GM12878 (cell line): ENCODE measurements at regions not wholly inside any gene's neighbourhood (a gene's known extent, or its start where the extent isn't known, plus 50 kb on each side); places are given as distances from the start of the nearest gene placed in this dataset.

Experiments used
- ATAC-seq: fragments of 200-7000 bp; cut with Tn5 transposase; 3 replicates; pipeline ENCODE4 v1.9.1; 2020; ENCODE audit warnings: mild to moderate bottlenecking, moderate library complexity
- BruUV-seq: library from RNA; stranded (reverse); fragments of 400-500 nt; replicated peaks from 2 replicates; lab custom pipeline; 2021; lab: Mats Ljungman, UMichigan
- CTCF ChIA-PET: fragments of 300-600 bp; sonication (Branson Sonifier 250); formaldehyde crosslinking; extraction: SDS; loops from one replicate; lab custom pipeline; 2021; ENCODE audit warnings: inconsistent platforms; lab: Yijun Ruan, JAX
- POLR2A ChIA-PET: fragments of 350-600 bp; formaldehyde crosslinking; extraction: SDS; loops from one replicate; lab custom pipeline; 2021; ENCODE audit warnings: inconsistent platforms; lab: Charles Lee
- RAD21 ChIA-PET: fragments of 300-600 bp; sonication (Branson Sonifier 250); formaldehyde crosslinking; loops from one replicate; lab custom pipeline; 2023; ENCODE audit warnings: antibody characterized with exemption; ENCODE audit not compliant: unreplicated experiment; lab: Charles Lee
- SMC1A ChIA-PET: fragments of 300-600 bp; sonication (Branson Sonifier 250); formaldehyde crosslinking; loops from one replicate; lab custom pipeline; 2023; ENCODE audit not compliant: unreplicated experiment, uncharacterized antibody; lab: Charles Lee
- DNase-seq: peaks from one replicate; pipeline ENCODE4 v3.0.0-alpha.2; 2011; ENCODE audit warnings: low read depth, low spot score
- FAIRE-seq: peaks from 3 replicates; lab custom pipeline; 2011; peaks lifted over from hg19 to GRCh38; lab: Jason Lieb, UNC
- H2AFZ ChIP-seq: 2 replicates; pipeline ENCODE4 v1.6.0; 2011; ENCODE audit warnings: low read depth, low read length, control low read depth; ENCODE audit not compliant: control insufficient read depth
- H3K27ac ChIP-seq: 2 replicates; pipeline ENCODE4 v1.5.1; 2011; ENCODE audit warnings: control low read depth; ENCODE audit not compliant: control insufficient read depth, insufficient read depth
- H3K27me3 ChIP-seq, 2 experiments: replicated peaks in 1 of 2; 2 replicates each; pipeline versions ENCODE4 v1.6.0 to v1.6.1; 2011; ENCODE audit warnings: low read length in 1 of 2; ENCODE audit not compliant: control insufficient read depth in 2 of 2, insufficient read depth in 2 of 2
- H3K36me3 ChIP-seq, 2 experiments: 2 replicates each; pipeline ENCODE4 v1.5.1; 2011; ENCODE audit warnings: low read length in 1 of 2; ENCODE audit not compliant: control insufficient read depth in 2 of 2, insufficient read depth in 2 of 2
- H3K4me1 ChIP-seq: 2 replicates; pipeline ENCODE4 v1.6.1; 2011; ENCODE audit warnings: mild to moderate bottlenecking, low read length, moderate library complexity, mixed read lengths; ENCODE audit not compliant: control insufficient read depth, insufficient read depth
- H3K4me2 ChIP-seq: 2 replicates; pipeline ENCODE4 v1.6.0; 2011; ENCODE audit warnings: control low read depth; ENCODE audit not compliant: control insufficient read depth, insufficient read depth
- H3K4me3 ChIP-seq: fragments of 200-600 bp; sonication (generic); 2 replicates; pipeline ENCODE4 v1.5.1; 2016
- H3K79me2 ChIP-seq: 2 replicates; pipeline ENCODE4 v1.6.0; 2011; ENCODE audit warnings: low read length; ENCODE audit not compliant: control insufficient read depth, insufficient read depth
- H3K9ac ChIP-seq: 2 replicates; pipeline ENCODE4 v1.8.0; 2011; ENCODE audit warnings: low read length, control low read depth, mixed read lengths; ENCODE audit not compliant: control insufficient read depth, insufficient read depth
- H3K9me3 ChIP-seq: replicated peaks from 3 replicates; pipeline ENCODE4 v1.5.1; 2011; ENCODE audit warnings: mild to moderate bottlenecking, low read length; ENCODE audit not compliant: control insufficient read depth, insufficient read depth
- H4K20me1 ChIP-seq: 2 replicates; pipeline ENCODE4 v1.6.0; 2011; ENCODE audit not compliant: control insufficient read depth, insufficient read depth
- BHLHE40 ChIP-seq, 2 experiments: fragments of 450-650 bp in 1 of 2; IDR thresholded peaks; 2 replicates each; pipeline ENCODE4 v1.6.1; 2011 to 2017; ENCODE audit warnings: low read depth in 2 of 2, borderline replicate concordance in 1 of 2, improper control_type of control experiment in 1 of 2, low read length in 1 of 2, mild to moderate bottlenecking in 1 of 2
- CBX3 ChIP-seq: fragments of 200-600 bp; sonication (generic); IDR thresholded peaks from 2 replicates; pipeline ENCODE4 v1.6.1; 2016; ENCODE audit warnings: low read depth, borderline replicate concordance
- CEBPB ChIP-seq, 2 experiments: fragments of 150-350 bp in 1 of 2; IDR thresholded peaks; 2 replicates each; pipeline ENCODE4 v1.6.1; 2012 to 2014; ENCODE audit warnings: low read depth in 2 of 2, low read length in 2 of 2, borderline replicate concordance in 1 of 2, inconsistent platforms in 1 of 2
- FOXM1 ChIP-seq: IDR thresholded peaks from 2 replicates; pipeline ENCODE4 v1.6.1; 2012; ENCODE audit warnings: low read depth, mild to moderate bottlenecking, inconsistent platforms, low read length, moderate library complexity
- HDAC6 ChIP-seq: fragments of 200-600 bp; sonication (generic); IDR thresholded peaks from one replicate; pipeline ENCODE4 v1.8.0; 2017; ENCODE audit warnings: antibody characterized with exemption; ENCODE audit not compliant: unreplicated experiment
- IKZF1 ChIP-seq: fragments of 450-650 bp; conservative IDR thresholded peaks from 2 replicates; pipeline ENCODE4 v1.6.1; 2017; ENCODE audit warnings: antibody characterized with exemption, mild to moderate bottlenecking
- PAX5 ChIP-seq: IDR thresholded peaks from 2 replicates; pipeline ENCODE4 v1.6.1; 2011; ENCODE audit warnings: low read depth, low read length, borderline replicate concordance
- PAX8 ChIP-seq: fragments of 450-650 bp; IDR thresholded peaks from 2 replicates; pipeline ENCODE4 v1.6.1; 2017; ENCODE audit warnings: mild to moderate bottlenecking, moderate library complexity
- POLR2AphosphoS5 ChIP-seq: IDR thresholded peaks from 2 replicates; pipeline ENCODE4 v1.6.1; 2011; ENCODE audit warnings: mild to moderate bottlenecking, low read length, inconsistent platforms
- RAD21 ChIP-seq: IDR thresholded peaks from 2 replicates; pipeline ENCODE4 v1.6.1; 2011; ENCODE audit warnings: mild to moderate bottlenecking, low read depth, low read length, moderate library complexity; ENCODE audit not compliant: insufficient read depth
- RBBP5 ChIP-seq: fragments of 200-600 bp; sonication (generic); conservative IDR thresholded peaks from 2 replicates; pipeline ENCODE4 v1.6.1; 2016
- TBL1XR1 ChIP-seq: IDR thresholded peaks from 2 replicates; pipeline ENCODE4 v1.6.1; 2012; ENCODE audit warnings: low read depth, low read length, improper control_type of control experiment
- ZNF207 ChIP-seq: fragments of 450-650 bp; IDR thresholded peaks from 2 replicates; pipeline ENCODE4 v1.6.1; 2014; ENCODE audit warnings: antibody characterized with exemption, mild to moderate bottlenecking, borderline replicate concordance
- ZNF24 ChIP-seq: fragments of 450-650 bp; IDR thresholded peaks from 2 replicates; pipeline ENCODE4 v1.6.1; 2017; ENCODE audit warnings: antibody characterized with exemption, mild to moderate bottlenecking
- ZZZ3 ChIP-seq: IDR thresholded peaks from 2 replicates; pipeline ENCODE4 v1.6.1; 2011; ENCODE audit warnings: low read depth; ENCODE audit not compliant: control insufficient read depth, insufficient read length
- WGBS: methylation state at CpG from one replicate; pipeline ENCODE4 v1.1.6; 2016; ENCODE audit warnings: low lambda C conversion rate; ENCODE audit not compliant: insufficient replicate concordance, insufficient coverage; ENCODE audit errors: missing lambda C conversion rate; 5-methylcytosine and 5-hydroxymethylcytosine counted together
- in situ Hi-C: fragments of 300-500 bp; cut with MboI; formaldehyde crosslinking; loops from 9 replicates; pipeline ENCODE4 v1.14.3; 2018; ENCODE audit warnings: mixed read lengths
- intact Hi-C: fragments of 100-400 bp; cut with micrococcal nuclease; formaldehyde crosslinking; loops from one replicate; pipeline ENCODE4 v1.14.2; 2022; ENCODE audit not compliant: unreplicated experiment
- TF ChIP-seq, protein P1 (sequence below): IDR thresholded peaks from 2 replicates; pipeline ENCODE4 v1.6.1; 2011; ENCODE audit warnings: low read depth, low read length, improper control_type of control experiment, borderline replicate concordance
- TF ChIP-seq, protein P2 (sequence below): fragments of 450-650 bp; formaldehyde crosslinking; IDR thresholded peaks from 2 replicates; pipeline ENCODE4 v1.5.0; 2022; ENCODE audit warnings: mild to moderate bottlenecking, missing genetic modification characterization

- TF ChIP-seq HDAC6 (no peak), IKZF1 (peak; percentile 57), ZNF207 (no peak; the same call in 1 of the 2 replicates), PAX5 (peak; percentile 100), RBBP5 (no peak), RAD21 (peak; percentile 57), BHLHE40 (IDR thresholded peaks at IDR 0.05; ENCODE audit: borderline replicate concordance in 1 of 2, low read depth in 2 of 2, low read length in 1 of 2) (peak; percentile 56 to 73; a peak in 3 of 4 replicates), ZNF24 (0 out of 2 replicates have a peak, but pooled peaks have one; percentile 13)
- TF ChIP-seq, protein P1, sequence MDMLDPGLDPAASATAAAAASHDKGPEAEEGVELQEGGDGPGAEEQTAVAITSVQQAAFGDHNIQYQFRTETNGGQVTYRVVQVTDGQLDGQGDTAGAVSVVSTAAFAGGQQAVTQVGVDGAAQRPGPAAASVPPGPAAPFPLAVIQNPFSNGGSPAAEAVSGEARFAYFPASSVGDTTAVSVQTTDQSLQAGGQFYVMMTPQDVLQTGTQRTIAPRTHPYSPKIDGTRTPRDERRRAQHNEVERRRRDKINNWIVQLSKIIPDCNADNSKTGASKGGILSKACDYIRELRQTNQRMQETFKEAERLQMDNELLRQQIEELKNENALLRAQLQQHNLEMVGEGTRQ = no peak
These were observed 82.9 kb upstream of the STXBP6 start (continued) for GRCh38 chr14:25132732-25133422.

DNA sequence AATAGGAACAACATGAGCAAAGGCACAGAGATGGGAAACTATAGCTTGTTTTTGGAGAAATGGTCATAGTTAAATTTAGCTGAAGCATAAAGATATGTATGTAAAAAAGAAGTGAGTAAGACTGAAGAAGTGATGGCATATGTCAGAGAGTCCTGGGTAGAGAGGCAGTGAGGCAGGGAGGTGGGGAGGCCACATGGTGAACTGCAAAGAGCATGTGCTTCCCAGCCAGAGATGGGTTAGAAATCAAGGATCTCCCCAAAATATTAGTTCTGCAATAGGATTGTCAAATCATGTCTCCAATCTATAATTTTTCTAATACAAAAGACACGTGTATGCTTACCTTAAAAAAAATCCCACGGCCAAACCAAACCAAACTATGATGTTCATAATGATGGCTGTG, 82.1 kb upstream of the STXBP6 start:
- Histone ChIP-seq H3K36me3 (no peaks in the 10 kb centered on the region), H3K4me2 (no peak overlapping the region), H2AFZ (no peak overlapping the region), H3K27me3 (no peaks in the 10 kb centered on the region), H3K79me2 (no peaks in the 10 kb centered on the region), H3K9ac (no peak overlapping the region), H3K4me1 (no peaks in the 10 kb centered on the region), H3K4me3 (no peak overlapping the region), H3K9me3 (no peaks in the 10 kb centered on the region), H3K27ac (no peak overlapping the region), H4K20me1 (no peaks in the 10 kb centered on the region)
- 58% methylated on average over 2 of the region's 2 CpGs for WGBS
- CTCF ChIA-PET = interaction anchor here (0.6 to 7.4 kb wide), 56 partner anchors 9 to 523 kb away, joined by 3 to 229 read pairs (median 4); partner anchors contain the start of gene STXBP6
- no peak for FAIRE-seq
- in situ Hi-C loops (loop anchor here (5.0 to 10.0 kb wide), 2 partner anchors 325 to 397 kb away; no protein-coding TSS in a partner anchor), intact Hi-C loops (loop anchor here (1.0 to 5.0 kb wide), 2 partner anchors 100 to 397 kb away; no protein-coding TSS in a partner anchor)
- SMC1A ChIA-PET = interaction anchor here (0.6 to 10.0 kb wide), 31 partner anchors 9 to 432 kb away, joined by 3 to 184 read pairs (median 5); partner anchors contain the start of gene STXBP6
- BruUV-seq = no TSS peak
- RAD21 ChIA-PET = interaction anchor here (0.9 to 6.7 kb wide), 28 partner anchors 10 to 442 kb away, joined by 3 to 129 read pairs (median 4); no protein-coding TSS in a partner anchor
- no peak for DNase-seq
- POLR2A ChIA-PET = interaction anchor here (1.9 kb wide), 1 partner anchor 326 kb away, joined by 6 read pairs; no protein-coding TSS in a partner anchor
- ATAC-seq = peak; percentile 38; the same call in 2 of the 3 replicates
- TF ChIP-seq FOXM1 (no peak), PAX8 (no peak), POLR2AphosphoS5 (no peak), ZZZ3 (no peak), CEBPB (IDR thresholded peaks at IDR 0.05; ENCODE audit: borderline replicate concordance in 1 of 2, low read depth in 2 of 2, low read length in 2 of 2) (no peak), CBX3 (no peak), TBL1XR1 (no peak)
- TF ChIP-seq, protein P2, sequence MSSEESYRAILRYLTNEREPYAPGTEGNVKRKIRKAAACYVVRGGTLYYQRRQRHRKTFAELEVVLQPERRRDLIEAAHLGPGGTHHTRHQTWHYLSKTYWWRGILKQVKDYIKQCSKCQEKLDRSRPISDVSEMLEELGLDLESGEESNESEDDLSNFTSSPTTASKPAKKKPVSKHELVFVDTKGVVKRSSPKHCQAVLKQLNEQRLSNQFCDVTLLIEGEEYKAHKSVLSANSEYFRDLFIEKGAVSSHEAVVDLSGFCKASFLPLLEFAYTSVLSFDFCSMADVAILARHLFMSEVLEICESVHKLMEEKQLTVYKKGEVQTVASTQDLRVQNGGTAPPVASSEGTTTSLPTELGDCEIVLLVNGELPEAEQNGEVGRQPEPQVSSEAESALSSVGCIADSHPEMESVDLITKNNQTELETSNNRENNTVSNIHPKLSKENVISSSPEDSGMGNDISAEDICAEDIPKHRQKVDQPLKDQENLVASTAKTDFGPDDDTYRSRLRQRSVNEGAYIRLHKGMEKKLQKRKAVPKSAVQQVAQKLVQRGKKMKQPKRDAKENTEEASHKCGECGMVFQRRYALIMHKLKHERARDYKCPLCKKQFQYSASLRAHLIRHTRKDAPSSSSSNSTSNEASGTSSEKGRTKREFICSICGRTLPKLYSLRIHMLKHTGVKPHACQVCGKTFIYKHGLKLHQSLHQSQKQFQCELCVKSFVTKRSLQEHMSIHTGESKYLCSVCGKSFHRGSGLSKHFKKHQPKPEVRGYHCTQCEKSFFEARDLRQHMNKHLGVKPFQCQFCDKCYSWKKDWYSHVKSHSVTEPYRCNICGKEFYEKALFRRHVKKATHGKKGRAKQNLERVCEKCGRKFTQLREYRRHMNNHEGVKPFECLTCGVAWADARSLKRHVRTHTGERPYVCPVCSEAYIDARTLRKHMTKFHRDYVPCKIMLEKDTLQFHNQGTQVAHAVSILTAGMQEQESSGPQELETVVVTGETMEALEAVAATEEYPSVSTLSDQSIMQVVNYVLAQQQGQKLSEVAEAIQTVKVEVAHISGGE = no peak
